ENCODE measurements at regions not wholly inside any gene's neighbourhood (a gene's known extent, or its start where the extent isn't known, plus 50 kb on each side); places are given as distances from the start of the nearest gene placed in this dataset.

DNA sequence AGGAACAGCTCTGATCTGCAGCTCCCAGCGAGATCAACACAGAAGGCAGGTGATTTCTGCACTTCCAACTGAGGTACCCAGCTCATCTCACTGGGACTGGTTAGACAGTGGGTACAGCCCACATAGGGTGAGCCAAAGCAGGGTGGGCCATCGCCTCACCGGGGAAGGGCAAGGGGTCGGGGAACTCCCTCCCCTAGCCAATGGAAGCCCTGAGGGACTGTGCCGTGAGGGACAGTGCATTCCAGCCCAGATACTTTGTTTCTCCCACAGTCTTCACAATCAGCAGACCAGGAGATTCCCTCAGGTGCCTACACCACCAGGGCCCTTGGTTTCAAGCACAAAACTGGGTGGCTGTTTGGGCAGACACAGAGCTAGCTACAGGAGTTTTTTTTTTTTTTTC lies 555.9 kb downstream of the BCOR start:
- TF ChIP-seq, protein P1, sequence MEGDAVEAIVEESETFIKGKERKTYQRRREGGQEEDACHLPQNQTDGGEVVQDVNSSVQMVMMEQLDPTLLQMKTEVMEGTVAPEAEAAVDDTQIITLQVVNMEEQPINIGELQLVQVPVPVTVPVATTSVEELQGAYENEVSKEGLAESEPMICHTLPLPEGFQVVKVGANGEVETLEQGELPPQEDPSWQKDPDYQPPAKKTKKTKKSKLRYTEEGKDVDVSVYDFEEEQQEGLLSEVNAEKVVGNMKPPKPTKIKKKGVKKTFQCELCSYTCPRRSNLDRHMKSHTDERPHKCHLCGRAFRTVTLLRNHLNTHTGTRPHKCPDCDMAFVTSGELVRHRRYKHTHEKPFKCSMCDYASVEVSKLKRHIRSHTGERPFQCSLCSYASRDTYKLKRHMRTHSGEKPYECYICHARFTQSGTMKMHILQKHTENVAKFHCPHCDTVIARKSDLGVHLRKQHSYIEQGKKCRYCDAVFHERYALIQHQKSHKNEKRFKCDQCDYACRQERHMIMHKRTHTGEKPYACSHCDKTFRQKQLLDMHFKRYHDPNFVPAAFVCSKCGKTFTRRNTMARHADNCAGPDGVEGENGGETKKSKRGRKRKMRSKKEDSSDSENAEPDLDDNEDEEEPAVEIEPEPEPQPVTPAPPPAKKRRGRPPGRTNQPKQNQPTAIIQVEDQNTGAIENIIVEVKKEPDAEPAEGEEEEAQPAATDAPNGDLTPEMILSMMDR (IDR thresholded peaks at IDR 0.05), result no peak
- H3K27me3 ChIP-seq (replicated peaks; ENCODE audit: insufficient read depth), result no peaks in the 10 kb centered on the region
- no peak for ATAC-seq (ENCODE audit: insufficient number of reproducible peaks, low FRiP score, low read depth)
- no peak overlapping the region for H3K4me3 ChIP-seq
- H3K9me3 ChIP-seq, result no peaks in the 10 kb centered on the region
- no peak for DNase-seq (ENCODE audit: low spot score)
- no peaks in the 10 kb centered on the region for H3K36me3 ChIP-seq
- no peak overlapping the region for H3K27ac ChIP-seq
- no peaks in the 10 kb centered on the region for H3K4me1 ChIP-seq (ENCODE audit: control insufficient read depth in 1 of 2, low read depth in 2 of 2)

DNA sequence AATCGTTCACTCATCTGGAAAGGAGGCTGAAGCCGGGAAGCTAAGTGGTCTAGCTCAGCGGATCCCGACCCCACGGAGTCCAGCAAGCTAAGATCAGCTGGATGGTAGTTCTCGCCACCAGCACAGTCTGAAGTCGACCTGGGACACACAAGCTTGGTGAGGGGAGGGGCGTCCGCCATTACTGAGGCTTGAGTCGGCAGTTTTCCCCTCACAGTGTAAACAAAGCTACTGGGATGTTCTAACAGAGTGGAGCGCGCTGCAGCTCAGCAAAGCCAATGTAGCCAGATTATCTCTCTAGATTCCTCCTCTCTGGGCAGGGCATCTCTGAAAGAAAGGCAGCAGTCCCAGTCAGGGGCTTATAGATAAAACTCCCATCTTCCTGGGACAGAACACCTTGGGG lies 555.4 kb downstream of the BCOR start:
- Histone ChIP-seq H3K4me3 (no peak overlapping the region), H3K27me3 (replicated peaks; ENCODE audit: insufficient read depth) (no peaks in the 10 kb centered on the region), H3K9me3 (no peaks in the 10 kb centered on the region), H3K27ac (no peak overlapping the region), H3K36me3 (no peaks in the 10 kb centered on the region), H3K4me1 (ENCODE audit: control insufficient read depth in 1 of 2, low read depth in 2 of 2) (no peaks in the 10 kb centered on the region)
- TF ChIP-seq, protein P1 (IDR thresholded peaks at IDR 0.05), result no peak
- DNase-seq (ENCODE audit: low spot score) (no peak), ATAC-seq (ENCODE audit: insufficient number of reproducible peaks, low FRiP score, low read depth) (no peak)

DNA sequence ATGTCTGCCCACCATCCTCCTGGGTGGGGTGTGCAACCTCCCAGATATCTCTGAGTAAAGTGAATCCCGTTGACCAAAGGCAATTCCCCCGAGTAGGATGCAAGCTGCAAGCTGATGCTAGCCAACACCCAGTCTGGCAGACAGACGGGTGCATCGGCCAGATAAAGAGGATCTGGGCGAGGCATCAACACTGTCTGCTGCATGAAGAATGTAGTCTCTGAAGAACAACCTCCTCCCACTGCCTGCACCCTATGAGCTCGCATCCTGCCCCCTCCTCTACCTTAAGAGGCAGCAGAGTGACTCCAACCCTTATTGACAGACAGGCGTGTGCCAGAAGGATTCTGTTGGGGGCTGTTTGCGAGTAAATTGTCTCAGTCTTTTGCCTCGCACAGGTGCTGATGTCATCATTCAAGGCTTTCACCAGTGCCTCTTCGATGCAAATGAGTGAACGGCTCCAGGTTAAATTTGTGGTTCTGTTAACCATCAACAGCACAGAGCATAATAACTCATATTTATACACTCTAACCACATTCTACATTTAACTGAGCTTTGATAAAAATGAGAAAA lies 546.9 kb downstream of the BCOR start:
- Histone ChIP-seq H3K4me3 (no peak overlapping the region), H3K9me3 (no peaks in the 10 kb centered on the region), H3K27me3 (replicated peaks; ENCODE audit: insufficient read depth) (no peaks in the 10 kb centered on the region), H3K4me1 (ENCODE audit: control insufficient read depth in 1 of 2, low read depth in 2 of 2) (no peaks in the 10 kb centered on the region), H3K27ac (no peak overlapping the region), H3K36me3 (no peaks in the 10 kb centered on the region)
- DNase-seq (ENCODE audit: low spot score) (no peak), ATAC-seq (ENCODE audit: insufficient number of reproducible peaks, low FRiP score, low read depth) (no peak)
- TF ChIP-seq, protein P1 (IDR thresholded peaks at IDR 0.05), result no peak

DNA sequence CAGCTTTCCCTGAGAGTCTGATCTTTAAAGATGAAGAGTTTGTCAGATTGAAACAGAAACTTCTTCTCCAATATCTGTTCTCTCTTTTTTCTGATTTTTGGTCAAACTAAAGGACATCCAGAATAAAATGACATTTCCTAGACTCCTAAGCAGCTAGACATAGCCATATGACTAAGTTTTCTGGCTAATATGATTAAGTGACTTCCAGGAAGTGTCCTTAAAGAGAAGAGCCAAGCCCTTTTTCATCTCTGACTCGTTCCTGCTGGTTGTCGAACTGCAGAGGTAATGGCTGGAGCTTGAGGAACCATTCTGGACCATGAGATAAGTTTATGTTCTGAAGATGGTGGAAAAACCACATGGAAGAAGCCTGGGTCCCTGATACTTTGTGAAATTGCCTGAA lies 546.0 kb downstream of the BCOR start:
- Histone ChIP-seq H3K9me3 (no peaks in the 10 kb centered on the region), H3K27ac (no peak overlapping the region), H3K4me1 (ENCODE audit: control insufficient read depth in 1 of 2, low read depth in 2 of 2) (no peaks in the 10 kb centered on the region), H3K4me3 (no peak overlapping the region), H3K27me3 (replicated peaks; ENCODE audit: insufficient read depth) (no peaks in the 10 kb centered on the region), H3K36me3 (no peaks in the 10 kb centered on the region)
- DNase-seq (ENCODE audit: low spot score), result no peak
- TF ChIP-seq, protein P1 (IDR thresholded peaks at IDR 0.05), result no peak
- no peak for ATAC-seq (ENCODE audit: insufficient number of reproducible peaks, low FRiP score, low read depth)

DNA sequence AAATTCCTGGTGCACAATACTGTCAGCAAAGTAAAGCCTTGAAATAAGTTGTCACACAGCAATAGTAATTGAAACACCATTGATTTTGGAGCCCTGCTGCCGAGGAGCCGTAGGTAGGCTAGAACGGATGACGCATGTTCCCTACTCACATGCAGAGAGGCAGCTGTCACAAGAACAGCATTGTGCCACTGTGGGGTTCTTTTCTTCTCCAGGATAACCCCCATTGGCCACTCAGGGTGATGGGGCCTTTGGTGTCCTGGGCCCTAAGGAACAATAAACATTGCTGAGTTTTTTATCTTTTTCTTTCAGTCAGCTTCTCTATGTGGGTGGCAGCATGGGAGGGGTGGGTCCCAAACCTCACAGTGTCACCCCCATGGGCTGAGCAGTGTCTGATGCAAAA lies 542.3 kb downstream of the BCOR start:
- Histone ChIP-seq H3K27me3 (replicated peaks; ENCODE audit: insufficient read depth) (no peaks in the 10 kb centered on the region), H3K36me3 (no peaks in the 10 kb centered on the region), H3K4me3 (no peak overlapping the region), H3K4me1 (ENCODE audit: control insufficient read depth in 1 of 2, low read depth in 2 of 2) (no peaks in the 10 kb centered on the region), H3K9me3 (no peaks in the 10 kb centered on the region), H3K27ac (no peak overlapping the region)
- ATAC-seq (ENCODE audit: insufficient number of reproducible peaks, low FRiP score, low read depth), result no peak
- TF ChIP-seq, protein P1 (IDR thresholded peaks at IDR 0.05), result no peak
- DNase-seq (ENCODE audit: low spot score), result no peak
